ENCODE measurements at regions not wholly inside any gene's neighbourhood (a gene's known extent, or its start where the extent isn't known, plus 50 kb on each side); places are given as distances from the start of the nearest gene placed in this dataset.
"Not testable (repeated sequence)": the region's sequence is repeated elsewhere in the genome, so short reads cannot be mapped to it uniquely, and the experiment has no call there.

- TF ChIP-seq CTCF (IDR thresholded peaks at IDR 0.05; ENCODE audit: extremely low read depth, missing control alignments): no peak
- no peak for DNase-seq (ENCODE audit: low spot score)
Measured at GRCh38 chr1:79255421-79255820, 248.9 kb upstream of the ADGRL4 start.

DNA sequence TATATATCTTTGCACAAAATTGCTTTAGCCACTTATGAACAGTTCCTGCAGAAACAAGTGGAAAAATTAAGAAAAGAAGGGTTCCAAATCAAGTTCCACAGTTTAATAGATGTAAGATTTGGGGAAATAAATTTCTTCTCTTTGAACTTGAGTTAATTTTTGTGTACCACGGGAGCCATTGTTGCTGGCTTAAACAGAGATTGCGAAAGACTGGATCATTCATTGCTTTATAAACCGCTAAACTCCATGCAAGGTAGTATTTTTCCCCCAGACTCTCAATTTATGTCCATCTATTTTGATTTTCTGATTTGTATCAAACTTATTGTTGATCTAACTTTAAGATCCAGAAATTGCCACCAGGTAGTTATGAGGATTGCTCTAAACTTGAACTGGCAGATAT is 246.1 kb upstream of the ADGRL4 start:
- no peak for TF ChIP-seq CTCF (IDR thresholded peaks at IDR 0.05; ENCODE audit: extremely low read depth, missing control alignments)
- DNase-seq (ENCODE audit: low spot score): no peak

GRCh38 chr1:79239840-79240239 is 233.3 kb upstream of the ADGRL4 start:
- no peak for TF ChIP-seq CTCF (IDR thresholded peaks at IDR 0.05; ENCODE audit: extremely low read depth, missing control alignments)
- no peak for DNase-seq (ENCODE audit: low spot score)

DNA sequence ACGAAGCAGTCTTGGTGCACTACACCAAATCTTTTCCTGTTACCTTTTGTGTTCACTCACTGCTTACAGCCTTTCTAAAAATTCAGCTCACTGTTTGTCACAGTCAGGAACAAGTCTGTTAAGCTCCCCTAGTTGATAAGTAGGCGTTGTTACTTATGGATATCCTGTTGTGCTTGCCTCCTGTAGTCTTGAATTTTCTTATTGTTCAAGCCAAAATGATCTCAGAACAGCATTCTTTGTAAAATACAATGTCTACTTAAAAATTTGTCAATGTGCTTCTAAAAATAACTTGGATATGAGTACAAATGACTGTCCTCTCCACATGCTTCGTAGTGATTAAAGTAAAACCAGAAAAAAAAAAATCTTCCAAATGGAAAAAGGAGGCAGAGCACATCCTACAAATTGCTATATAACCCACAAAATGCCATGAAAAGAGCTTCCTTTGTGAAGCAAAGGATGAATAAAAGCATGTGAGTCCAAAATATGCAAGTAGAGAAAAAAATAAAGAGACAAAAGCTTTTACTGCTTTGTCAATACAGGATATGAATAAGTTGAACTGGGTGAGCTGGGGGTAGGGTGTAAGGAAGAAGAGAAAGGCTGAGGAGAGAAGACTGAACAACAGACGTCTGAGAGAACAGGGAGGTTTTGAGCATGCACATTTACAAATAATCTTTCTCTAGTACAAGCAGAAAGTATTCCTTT is 228.9 kb upstream of the ADGRL4 start:
- TF ChIP-seq CTCF (IDR thresholded peaks at IDR 0.05; ENCODE audit: extremely low read depth, missing control alignments): no peak
- DNase-seq (ENCODE audit: low spot score): no peak

DNA sequence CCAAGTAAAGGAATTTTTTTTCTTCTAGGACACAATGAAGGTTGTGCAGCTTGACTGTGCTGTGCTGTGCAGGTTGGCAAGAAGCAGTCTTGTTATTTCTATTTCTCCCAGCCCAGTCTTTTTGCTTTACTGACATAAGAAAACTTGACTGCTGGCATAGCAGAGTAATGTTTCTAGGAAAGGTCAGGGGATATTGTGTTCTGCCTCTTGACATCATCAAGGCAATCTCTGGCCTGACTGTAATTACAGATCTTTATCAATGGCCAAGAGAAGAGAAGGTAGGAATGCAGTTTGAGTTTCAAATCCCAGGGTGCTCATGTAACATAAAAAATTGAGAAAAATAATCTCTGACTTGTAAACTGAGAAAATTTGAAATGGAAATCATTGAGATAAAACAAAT is 226.3 kb upstream of the ADGRL4 start:
- DNase-seq (ENCODE audit: low spot score): no peak
- no peak for TF ChIP-seq CTCF (IDR thresholded peaks at IDR 0.05; ENCODE audit: extremely low read depth, missing control alignments)

GRCh38 chr1:79230751-79231150 is 224.2 kb upstream of the ADGRL4 start:
- not testable (repeated sequence) for DNase-seq (ENCODE audit: low spot score)

- DNase-seq (ENCODE audit: low spot score): no peak
- TF ChIP-seq CTCF (IDR thresholded peaks at IDR 0.05; ENCODE audit: extremely low read depth, missing control alignments): no peak
Measured at GRCh38 chr1:79226963-79227362, 220.4 kb upstream of the ADGRL4 start.

DNA sequence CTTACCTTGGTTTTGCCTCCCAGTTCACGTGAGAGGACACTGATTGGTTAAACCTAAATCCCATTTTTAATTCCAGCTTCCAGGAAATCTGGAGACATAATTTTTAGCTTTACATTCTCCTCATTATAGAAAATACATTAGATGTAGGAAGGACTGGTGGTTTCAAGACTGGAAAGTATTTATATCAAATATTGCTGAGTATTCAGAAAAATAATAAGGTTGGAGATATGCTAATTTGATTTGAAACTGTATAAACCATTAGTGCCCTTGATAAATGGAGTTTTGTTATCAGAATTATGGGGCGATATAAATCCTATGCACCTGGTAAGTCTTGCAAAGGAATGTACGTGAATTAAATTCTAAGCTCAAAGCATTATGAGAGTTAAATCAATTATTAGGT is 218.0 kb upstream of the ADGRL4 start:
- no peak for TF ChIP-seq CTCF (IDR thresholded peaks at IDR 0.05; ENCODE audit: extremely low read depth, missing control alignments)
- DNase-seq (ENCODE audit: low spot score): no peak
